ENCODE measurements at regions not wholly inside any gene's neighbourhood (a gene's known extent, or its start where the extent isn't known, plus 50 kb on each side); places are given as distances from the start of the nearest gene placed in this dataset.

DNA sequence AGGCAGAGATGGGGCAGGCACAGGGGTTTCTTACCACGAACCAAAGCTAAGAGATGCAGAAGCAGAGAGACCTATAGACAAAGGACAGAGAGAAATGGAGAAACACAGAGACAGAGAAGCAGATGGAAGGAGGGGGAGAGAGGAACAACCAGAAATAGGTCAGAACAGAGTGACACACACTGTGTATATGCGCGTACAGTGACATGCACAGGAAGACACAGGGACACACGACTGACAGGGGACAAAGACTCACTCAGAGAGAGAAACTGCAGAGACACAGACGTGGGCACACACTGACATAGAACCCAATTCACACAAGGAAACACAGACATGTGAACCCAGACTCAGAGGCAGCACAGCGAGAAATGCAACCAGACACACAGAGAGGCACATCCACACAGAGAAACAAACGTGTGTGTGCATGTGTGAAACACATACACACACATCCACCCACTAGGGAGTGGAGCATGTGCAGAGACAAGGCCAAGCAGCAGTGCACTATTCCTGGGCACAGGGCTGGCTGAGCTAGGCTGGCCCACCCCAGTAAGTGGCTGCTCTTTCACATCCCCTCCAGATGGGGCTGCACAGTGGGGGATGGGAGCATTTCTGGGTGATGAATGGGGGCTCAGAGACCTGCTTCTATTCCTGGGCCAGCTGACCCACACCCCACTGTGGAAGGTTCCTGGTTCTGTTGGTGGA is 123.4 kb upstream of the CSF3R start:
- no peak for DNase-seq

DNA sequence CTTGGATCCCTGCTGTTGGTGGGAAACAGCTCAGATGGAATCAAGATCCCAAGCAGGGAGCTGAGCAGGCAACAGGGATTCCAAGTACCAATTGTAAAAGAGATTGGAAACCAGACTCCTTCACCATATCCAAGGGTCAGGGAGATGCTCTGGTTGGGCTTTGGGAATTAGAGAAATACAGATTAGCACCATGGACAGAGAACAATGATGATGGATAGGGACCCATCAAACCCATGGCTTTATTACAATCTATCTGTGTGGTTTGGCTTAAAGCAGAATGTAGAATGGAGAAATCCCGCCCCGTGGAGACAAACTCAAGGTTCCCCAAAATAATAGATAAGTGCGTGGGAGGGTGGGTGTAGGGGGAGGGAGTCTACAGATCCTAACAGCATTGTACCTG is 120.7 kb upstream of the CSF3R start:
- no peak for DNase-seq

DNA sequence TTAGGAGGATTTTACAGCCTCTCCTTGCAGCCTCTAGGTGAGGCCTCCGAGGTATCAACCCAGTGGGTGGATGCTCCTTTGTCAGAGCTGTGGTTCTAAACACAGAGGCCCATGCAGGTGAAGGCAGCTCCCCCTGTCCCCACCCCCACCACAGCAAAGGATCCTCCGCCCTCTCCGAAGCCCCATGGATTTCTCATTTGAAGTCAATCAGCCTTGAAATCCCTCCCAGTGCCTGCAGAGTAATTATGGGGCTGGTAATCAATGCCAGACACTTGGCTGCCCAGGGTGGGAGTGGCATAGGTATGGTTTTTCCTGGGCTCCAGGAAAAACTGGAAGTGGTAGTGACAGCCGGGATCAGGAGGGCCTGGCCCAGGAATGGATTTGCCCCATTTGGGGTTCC is 119.5 kb upstream of the CSF3R start:
- no peak for DNase-seq

DNA sequence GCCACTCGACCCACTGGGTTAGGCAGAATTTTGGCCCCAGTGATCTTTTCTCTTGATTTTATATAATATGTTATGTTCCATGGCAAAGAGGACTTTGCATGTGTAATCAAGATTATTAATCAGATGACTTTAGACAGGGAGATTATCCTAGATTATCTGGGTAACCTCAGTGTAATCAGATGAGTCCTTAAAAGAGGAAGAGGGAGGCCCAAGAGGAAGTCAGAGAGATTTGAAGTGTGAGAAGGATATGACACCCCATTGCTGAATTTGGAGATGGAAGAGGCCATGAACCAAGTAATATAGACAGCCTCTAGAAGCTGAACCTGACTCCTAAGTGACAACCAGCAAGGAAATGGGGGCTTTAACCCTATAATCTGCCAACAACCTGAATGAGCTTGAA is 117.1 kb upstream of the CSF3R start:
- no peak for DNase-seq

DNA sequence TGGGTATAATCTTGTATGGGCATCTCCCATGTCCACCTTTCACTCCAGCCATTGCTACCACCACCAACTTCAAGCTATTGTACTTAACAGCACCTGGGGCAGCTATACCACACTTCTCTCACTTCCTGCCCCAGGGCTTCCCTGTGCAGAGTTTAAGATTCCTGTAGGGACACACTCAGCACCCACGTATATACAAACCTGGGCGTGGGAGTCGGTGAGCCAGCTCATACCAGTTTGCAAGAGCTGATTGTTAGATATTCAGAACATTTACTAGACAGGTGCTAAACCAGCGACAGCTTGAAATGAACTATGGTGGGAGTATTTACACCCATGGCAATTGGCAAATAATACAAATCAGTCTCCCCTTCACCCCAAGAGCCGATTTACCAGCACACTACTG is 114.8 kb upstream of the CSF3R start:
- DNase-seq, result no peak

DNA sequence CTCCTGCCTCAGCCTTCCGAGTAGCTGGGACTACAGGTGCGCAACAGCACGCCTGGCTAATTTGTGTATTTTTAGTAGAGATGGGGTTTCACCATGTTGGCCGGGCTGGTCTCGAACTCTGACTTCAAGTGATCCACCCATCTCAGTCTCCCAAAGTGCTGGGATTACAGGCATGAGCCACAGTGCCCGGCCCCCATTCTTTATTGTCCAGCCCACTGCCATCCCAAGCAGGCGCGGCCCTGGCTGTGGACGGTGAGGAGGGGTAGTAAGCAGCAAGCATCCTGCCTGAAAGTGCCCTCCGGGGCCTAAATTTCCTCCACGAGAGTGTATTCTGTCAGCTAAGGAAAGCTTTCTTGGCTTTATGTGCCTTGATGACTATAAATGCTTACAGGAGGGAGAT is 113.2 kb upstream of the CSF3R start:
- DNase-seq, result no peak

DNA sequence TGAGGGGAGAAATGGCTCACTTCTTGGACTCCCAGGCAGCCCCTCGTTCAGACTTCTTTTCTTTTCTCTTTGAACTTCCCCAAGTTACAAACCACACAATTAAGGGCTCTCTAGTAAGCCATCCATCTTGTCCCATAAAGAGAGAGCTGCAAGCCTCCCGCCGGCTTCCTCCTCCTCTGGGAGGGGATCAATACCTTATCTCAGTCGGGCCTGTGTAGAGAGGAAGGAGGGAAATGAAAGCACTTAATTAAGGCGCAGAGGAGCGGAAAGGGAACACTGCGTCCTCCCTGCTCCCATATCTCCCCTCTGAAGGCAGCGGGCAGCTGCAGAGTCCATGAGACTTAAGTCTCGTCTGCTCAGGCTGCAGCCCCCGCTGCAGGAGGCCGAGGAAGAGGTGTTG is 112.6 kb upstream of the CSF3R start:
- no peak for DNase-seq

DNA sequence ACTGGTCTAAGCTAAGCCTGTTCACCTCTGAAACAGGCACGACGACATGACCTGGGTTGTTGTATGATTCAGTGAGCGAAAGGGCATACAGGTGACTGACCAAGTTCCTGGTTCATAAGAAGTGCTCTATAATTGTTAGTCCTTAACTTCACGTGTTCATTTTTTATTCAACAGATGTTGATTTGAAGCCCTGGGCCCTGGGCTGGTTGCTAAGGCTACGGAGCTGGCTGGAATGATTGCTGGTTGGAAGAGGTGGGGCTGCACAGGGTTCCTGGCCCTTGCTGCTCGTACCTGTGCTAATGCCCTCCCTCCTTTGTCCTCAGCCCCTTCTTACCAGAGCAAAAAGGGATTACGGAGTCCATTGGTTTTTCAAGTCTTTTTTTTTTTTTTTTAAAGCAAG is 111.3 kb upstream of the CSF3R start:
- no peak for DNase-seq

DNA sequence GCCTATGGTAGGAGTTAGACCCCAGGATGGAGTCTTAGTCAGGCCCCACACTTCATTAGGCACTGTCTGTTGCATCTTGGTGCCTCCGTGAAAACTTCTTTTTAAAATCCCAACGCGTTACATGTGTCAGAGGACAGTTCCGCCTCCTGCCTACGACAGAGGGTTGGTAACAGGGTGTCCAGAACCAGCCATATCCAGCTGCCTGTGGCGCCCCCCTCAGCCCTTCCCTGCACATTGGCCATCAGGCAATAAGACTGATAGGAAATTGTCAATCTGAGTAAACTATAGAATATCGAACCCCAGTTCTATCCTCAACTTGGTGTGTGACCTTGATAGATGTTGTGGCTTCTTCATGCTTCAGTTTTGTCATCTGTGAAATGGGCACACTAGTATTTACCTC is 108.6 kb upstream of the CSF3R start:
- no peak for DNase-seq

DNA sequence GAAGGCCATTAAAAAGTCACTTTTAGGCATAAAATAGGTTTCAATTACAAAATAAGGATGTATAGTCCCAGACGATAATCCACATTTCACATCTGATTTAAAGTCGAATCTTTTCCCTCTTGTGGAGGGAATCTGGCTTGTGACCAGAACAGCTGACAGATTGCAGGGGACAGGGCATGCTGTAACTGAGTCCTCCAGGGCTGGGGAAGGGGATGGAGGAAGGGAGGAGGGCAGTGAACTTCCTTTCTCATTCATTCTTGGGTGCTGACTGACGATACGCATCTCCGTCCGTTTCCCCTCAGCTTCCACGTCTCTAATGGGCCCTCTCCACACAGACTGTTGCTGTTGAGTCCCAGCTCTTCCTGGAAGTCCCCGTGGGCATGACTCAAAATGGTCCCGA is 108.1 kb upstream of the CSF3R start:
- DNase-seq, result no peak

DNA sequence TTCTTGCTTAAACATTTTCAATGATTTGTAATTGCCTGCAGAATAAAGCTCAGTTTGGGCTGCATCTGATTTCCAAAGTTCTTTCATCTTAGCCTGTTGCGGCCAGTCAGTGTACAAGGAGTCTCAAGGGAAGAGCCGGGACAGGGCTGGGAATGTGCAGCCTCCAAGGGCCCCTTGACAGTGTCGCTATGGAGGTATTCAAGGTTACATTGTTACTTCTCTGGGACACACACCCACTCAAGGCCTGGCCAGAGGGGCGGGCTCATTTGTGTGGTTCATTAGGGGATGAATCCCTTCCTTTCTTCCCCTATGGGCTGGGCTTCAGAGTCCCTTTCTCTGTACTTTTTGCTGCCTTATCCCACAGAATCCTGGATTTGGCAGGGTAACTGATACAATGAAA is 107.6 kb upstream of the CSF3R start:
- DNase-seq, result no peak

DNA sequence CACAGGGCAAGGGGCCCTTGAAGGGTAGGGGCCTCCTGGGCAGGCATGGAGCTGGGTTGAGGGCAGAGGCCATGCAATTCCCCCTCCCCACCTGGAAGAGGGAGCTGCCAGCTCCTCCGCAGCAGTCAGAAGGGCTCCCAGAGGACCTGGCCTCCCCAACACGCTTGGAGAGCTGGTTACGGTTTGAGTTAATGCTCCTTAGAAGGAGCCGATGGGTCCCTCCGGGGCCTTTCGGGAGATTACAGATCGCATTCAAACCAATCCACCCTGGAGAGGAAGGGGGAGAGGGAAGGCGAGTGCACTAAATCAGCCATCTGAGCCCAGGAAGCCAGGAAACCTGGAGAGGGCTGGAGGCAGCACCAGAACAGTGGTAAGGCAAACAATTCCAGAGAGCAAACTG is 106.3 kb upstream of the CSF3R start:
- DNase-seq, result no peak

DNA sequence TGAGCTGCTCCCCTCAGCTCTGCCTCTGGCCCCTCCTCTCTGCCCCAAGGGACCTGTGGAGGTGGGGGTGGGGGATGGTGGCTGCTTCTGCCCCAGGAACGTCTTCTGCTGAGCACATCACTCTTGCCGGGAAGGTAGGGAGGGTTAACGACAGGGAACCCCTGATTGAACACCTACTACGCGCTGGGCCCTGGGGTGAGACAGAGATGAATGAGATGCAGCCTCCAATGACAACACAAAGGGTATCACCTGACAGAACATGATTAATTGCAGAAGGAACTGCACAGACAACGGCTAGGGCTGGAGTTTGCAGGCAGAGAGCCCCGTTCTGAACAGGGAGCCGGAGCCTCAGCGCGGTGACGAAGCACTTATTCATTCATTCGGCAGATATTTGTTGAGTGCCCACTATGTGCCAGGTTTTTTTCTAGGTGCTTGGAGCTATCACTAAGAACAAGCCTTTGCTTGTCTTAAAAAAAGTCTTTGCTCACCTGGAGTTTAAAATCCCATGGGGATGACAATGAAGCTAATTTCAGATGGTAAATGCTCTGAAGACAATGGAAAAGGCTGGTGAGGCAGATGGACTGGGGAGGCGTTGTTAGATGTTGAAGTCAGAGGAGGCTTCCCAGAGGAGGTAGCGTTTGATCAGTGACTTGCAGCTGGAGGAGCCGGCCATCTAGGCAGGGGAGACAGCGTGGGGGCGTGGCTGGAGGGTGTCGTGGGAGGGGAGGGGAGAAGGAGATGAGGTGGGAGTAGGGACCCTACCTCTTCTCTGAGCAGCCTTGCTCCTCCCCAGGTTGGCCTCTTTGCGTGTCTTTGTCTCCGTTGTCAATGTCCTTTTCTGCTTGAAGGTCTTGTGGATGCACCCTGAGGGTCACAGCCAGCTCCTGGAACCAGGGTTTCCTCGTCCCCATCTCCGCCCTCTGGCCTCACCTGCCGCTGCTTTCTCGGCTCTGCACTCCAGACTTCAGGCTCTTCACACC is 103.1 kb upstream of the CSF3R start:
- DNase-seq, result no peak

DNA sequence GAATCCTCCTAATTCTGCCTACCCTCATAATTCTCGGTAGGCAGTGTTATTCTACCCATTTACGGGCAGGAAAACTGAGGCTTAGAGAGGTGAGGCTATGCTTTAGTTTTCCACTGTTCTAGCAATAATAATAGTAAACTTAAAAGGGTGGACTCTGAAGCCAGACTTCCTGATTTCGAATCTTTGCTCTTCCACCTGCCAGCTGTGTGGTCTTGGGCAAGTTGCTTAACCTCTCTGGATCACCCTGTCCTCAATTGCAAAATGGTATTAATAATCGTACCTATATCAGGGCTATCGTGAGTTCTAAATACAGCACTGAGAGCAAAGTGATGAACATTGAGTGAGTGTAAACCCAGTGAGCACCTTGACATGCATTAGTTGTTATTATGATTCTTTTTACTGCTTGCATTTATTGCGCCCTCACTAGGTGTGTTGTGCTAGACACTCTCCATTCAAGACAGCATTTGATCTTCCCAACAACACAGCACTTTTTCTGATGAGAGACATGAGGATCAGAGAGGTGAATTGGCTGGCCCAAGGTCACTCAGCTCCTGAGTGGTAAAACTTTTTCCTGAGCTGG is 102.3 kb upstream of the CSF3R start:
- DNase-seq, result no peak

DNA sequence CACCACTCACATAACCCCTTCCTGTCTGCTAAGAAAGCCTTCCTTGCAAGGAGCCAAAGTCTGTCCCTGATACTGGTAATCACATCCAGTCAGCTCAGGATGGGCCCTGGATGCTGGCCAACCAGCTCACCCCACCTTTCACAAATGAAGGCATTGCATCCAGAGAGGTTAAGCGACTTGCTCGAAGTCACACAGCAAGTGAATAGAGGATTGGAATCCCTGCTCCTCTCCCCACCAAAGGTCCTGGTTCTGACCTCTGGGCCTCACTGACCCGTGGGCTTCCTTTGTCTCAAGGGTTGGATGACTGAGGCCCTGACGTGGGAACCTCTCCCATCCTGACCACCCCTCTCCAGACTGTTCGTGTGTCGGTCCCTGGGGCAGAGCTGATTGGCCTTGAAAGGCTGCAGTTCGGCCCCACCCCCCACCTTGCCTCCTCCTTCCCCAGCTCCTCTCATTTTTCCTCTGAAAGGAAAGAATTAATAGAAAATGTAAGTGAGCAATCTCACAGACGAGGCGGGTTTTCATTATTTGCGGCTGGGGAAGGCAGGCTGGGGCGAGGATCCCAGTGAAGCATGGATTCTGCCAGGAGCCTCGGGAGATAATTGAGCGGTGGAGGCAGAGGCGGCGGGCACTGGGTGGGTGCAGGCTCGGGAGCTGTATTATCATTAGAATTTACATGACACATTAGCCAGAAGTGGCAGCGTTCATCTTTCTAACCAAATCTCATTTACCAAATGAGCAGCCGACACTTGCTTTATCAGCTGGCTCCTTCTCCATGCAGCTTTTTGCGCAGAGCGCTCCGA is 101.5 kb upstream of the CSF3R start:
- DNase-seq, result no peak

DNA sequence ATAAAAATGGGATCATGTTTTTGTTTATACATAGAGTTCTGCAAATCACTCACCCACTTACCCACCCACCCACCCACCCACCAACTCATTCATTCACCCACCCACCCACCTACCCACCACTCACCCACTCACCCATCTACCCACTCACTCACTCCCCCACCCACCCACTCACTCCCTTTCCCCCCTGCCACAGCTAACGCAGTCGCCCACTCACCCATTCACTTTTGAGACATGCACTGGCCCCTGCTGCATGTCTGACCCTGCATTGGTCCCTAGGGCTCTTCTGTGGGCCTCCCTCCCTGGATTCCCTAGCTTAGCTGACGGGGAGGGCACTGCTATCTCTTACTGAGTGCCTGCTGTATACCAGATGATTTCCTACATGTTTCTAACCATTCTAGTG is 100.4 kb upstream of the CSF3R start:
- DNase-seq, result no peak

DNA sequence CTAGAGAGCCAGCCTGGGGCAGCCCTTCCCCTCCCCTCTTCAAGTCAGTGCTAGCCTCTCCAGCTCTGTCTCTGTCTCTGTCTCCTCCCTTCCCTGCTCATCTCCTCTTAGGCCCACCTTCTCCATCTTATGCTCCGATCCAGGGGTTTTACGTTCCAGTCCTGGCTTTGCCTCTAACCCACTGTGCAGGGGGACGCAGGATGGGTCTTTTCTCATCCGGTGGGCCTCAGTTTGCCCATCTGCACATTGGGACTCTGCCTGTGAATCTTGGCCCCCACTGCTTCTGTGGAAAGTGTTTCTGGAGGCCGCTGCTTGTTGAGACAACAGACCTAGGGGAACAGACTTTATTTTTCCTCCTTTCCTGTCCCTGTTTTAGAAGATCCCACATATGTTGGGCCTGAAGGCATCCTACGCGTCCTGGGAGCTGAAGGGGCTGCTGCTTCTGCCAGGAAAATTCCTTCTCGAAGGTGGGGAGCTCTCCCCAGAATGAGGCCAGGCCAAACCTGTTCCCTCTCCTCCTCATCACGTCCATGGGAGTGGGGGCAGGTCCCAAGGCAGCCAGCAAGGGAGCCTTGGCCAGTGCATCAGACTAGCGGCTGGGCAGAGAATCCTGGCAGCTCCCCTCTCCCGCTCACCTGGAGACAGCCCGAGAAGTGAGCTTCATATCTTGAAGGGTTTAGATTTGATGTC is 99.5 kb upstream of the CSF3R start:
- no peak for DNase-seq

DNA sequence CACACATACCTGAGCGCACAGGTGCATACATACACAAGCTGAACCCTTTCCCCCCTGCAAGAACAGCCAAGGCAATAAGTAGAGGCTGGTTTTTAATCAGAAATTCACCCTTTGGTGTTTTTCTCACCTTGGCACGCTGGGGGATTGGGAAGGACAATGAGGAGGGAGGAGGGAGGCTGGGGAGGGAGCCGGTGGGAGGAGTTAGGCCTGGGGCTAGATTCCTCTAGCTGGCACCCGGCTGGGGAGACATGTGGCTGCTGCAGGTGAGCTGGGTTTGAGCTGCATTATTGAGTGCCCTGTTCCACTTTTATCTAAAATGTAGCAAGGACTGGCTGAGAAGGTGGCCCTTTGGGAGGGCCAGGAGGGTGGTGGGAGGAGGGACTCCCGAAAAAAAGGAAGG is 97.8 kb upstream of the CSF3R start:
- no peak for DNase-seq

DNA sequence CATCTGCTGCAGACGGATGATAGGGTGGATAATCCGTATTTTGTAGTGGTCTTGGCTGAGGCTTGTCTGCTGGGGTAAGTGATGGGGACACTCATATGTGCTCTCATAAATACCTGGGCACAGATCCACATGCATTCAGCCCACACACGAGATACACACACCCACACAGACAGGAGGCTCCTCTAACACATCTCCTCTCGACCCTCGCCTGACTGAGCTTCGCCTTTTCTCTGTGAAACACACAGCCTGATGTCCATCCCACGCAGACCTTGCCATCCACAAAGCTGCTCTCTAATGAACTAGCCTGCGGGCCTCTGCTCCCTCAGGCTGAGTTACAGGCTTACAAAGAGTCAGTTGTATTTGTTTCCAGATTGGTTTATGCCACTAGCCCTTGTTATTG is 96.3 kb upstream of the CSF3R start:
- no peak for DNase-seq

DNA sequence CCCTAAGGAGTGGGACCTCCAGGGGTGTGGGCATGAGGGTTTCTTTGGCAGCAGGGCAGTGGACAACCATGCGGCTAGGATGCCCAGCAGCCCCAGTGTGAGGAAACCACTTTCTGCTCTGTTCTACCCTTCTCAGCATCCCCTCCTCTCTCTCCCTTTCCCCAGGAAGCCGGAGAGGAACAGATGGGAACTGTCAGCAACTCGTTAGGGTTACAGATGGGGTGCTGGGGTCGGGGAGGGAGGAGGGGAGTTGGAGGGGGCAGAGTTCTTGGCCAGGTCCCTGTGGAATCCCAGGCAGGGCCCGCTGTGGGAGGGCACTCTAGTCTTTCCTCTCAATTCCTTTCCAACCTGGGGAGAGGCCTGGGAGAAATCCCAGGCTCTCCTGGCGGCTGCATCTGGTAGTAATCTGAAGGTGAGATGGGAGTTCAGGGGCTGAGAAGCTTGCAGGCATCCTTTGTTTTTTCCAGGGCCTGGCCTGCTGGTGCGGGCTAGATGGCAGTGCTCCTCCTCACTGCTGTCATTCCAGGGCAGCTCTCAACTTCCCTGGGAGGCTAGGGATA is 93.9 kb upstream of the CSF3R start:
- DNase-seq, result no peak

DNA sequence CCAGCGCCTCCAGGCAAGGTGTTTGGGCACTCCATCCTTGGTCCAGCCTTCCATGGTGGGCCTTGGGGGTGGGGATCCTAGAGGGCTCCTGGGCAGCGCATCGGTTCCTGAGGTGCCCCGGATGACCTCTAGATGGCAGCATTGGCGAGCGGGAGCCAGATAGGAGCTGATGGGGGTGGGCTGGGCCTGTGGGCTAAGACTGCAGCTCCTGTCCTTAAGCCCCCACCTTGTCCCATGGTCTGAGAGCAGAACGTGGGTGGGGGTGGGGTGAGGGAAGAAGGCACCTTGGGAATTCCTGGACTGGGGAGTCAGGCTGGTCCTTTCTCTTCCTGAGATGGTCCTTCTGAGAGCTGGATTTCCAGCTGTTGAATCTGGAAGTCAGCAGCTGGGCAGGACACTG is 93.4 kb upstream of the CSF3R start:
- peak; percentile 88 for DNase-seq

DNA sequence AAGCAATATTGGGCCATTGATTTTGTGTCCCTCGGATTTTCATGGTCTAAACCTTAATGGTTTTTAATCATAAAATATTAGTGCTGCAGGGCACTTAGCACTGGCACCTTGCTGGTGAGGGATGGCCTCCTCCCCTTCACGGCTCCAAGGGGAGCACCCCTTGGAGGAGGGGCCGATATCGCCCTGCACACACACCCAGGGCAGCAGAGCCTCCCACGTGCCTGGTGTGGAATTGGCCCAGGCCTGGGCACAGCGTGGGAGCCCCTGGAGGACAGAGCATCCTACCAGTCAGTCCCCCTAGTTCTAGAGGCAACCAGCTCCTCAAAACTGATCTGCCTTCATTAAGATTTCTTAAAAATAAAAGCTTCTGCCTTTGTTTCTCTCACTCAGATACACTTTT is 90.7 kb upstream of the CSF3R start:
- DNase-seq, result no peak

All from NCI-H2029 (cell line).